CD14-positive monocyte (primary cell): ENCODE measurements at regions not wholly inside any gene's neighbourhood (a gene's known extent, or its start where the extent isn't known, plus 50 kb on each side); places are given as distances from the start of the nearest gene placed in this dataset.

ENCODE experiments used
- DNase-seq, 3 donors: peaks; one replicate each; pipeline ENCODE4 v3.0.0-alpha.2; 2011 to 2022
- H2AFZ ChIP-seq: 2 replicates; pipeline ENCODE4 v1.6.0; 2012; ENCODE audit warnings: mild to moderate bottlenecking, low read depth, low read length, inconsistent platforms; ENCODE audit not compliant: insufficient read depth, poor library complexity, severe bottlenecking
- H3K27ac ChIP-seq, 2 donors: 1 replicate in 1 of 2; 2 replicates in 1 of 2; pipeline ENCODE4 v1.5.1; 2012 to 2013; ENCODE audit warnings: low read length in 2 of 2, control low read depth in 1 of 2, inconsistent platforms in 1 of 2, low read depth in 1 of 2, mild to moderate bottlenecking in 1 of 2
- H3K27me3 ChIP-seq, 2 donors: one replicate each; pipeline versions ENCODE4 v1.6.0 to v1.6.1; 2011 to 2013; ENCODE audit warnings: low read length in 2 of 2; ENCODE audit not compliant: control insufficient read depth in 2 of 2, insufficient read depth in 2 of 2
- H3K36me3 ChIP-seq, 2 donors: replicated peaks in 1 of 2; 1 replicate in 1 of 2; 2 replicates in 1 of 2; pipeline versions ENCODE4 v1.5.1 to v1.6.1; 2012 to 2013; ENCODE audit warnings: low read length in 2 of 2, control low read depth in 1 of 2, inconsistent platforms in 1 of 2, mild to moderate bottlenecking in 1 of 2; ENCODE audit not compliant: insufficient read depth in 2 of 2, control insufficient read depth in 1 of 2
- H3K4me1 ChIP-seq, 2 donors: 1 replicate in 1 of 2; 2 replicates in 1 of 2; pipeline versions ENCODE4 v1.5.1 to v1.6.1; 2012 to 2013; ENCODE audit warnings: low read length in 2 of 2, control low read depth in 1 of 2, inconsistent platforms in 1 of 2, mild to moderate bottlenecking in 1 of 2, moderate library complexity in 1 of 2; ENCODE audit not compliant: insufficient read depth in 2 of 2, control insufficient read depth in 1 of 2
- H3K4me2 ChIP-seq: replicated peaks from 2 replicates; pipeline ENCODE3; 2012; ENCODE audit warnings: low read length, moderate library complexity, mild to moderate bottlenecking; ENCODE audit not compliant: poor library complexity, severe bottlenecking; ENCODE audit errors: extremely low read depth
- H3K4me3 ChIP-seq, 3 experiments: fragments of 200-600 bp in 1 of 3; sonication (generic) in 1 of 3; replicated peaks in 1 of 3; 1 replicate in 2 of 3; 2 replicates in 1 of 3; pipeline ENCODE4 v1.5.1; 2011 to 2013; ENCODE audit warnings: low read length in 3 of 3, mild to moderate bottlenecking in 3 of 3, control low read depth in 2 of 3, low read depth in 2 of 3, inconsistent platforms in 1 of 3, moderate library complexity in 1 of 3
- H3K79me2 ChIP-seq: 2 replicates; pipeline ENCODE4 v1.6.0; 2012; ENCODE audit warnings: mild to moderate bottlenecking, control low read depth, inconsistent platforms, low read length, moderate library complexity; ENCODE audit not compliant: insufficient read depth
- H3K9ac ChIP-seq: 2 replicates; pipeline ENCODE4 v1.6.0; 2017; ENCODE audit warnings: low read length, mild to moderate bottlenecking; ENCODE audit not compliant: insufficient read depth, poor library complexity, severe bottlenecking
- H3K9me3 ChIP-seq, 2 donors: replicated peaks in 1 of 2; 1 replicate in 1 of 2; 2 replicates in 1 of 2; pipeline versions ENCODE4 v1.5.1 to v1.6.1; 2012 to 2013; ENCODE audit warnings: low read length in 2 of 2, control low read depth in 1 of 2; ENCODE audit not compliant: control insufficient read depth in 1 of 2, insufficient read depth in 1 of 2
- H4K20me1 ChIP-seq: 2 replicates; pipeline ENCODE4 v1.6.0; 2012; ENCODE audit warnings: mild to moderate bottlenecking, low read length, control low read depth, moderate library complexity; ENCODE audit not compliant: insufficient read depth
- H3K27ac Mint-ChIP-seq, 7 donors: one replicate each; pipeline ENCODE4 v1.8.0; 2020; ENCODE audit warnings: mild to moderate bottlenecking in 7 of 7, mixed read lengths in 7 of 7, moderate library complexity in 6 of 7, inconsistent platforms in 2 of 7
- H3K27me3 Mint-ChIP-seq, 3 donors: one replicate each; pipeline ENCODE4 v1.8.0; 2021 to 2022; ENCODE audit warnings: low read depth in 3 of 3, mild to moderate bottlenecking in 3 of 3, mixed read lengths in 3 of 3, moderate library complexity in 3 of 3, inconsistent platforms in 1 of 3
- H3K36me3 Mint-ChIP-seq, 2 donors: one replicate each; pipeline ENCODE4 v1.8.0; 2020; ENCODE audit warnings: mixed read lengths in 2 of 2, inconsistent platforms in 1 of 2, mild to moderate bottlenecking in 1 of 2
- H3K4me1 Mint-ChIP-seq: one replicate; pipeline ENCODE4 v1.8.0; 2020; ENCODE audit warnings: mild to moderate bottlenecking, mixed read lengths
- H3K4me3 Mint-ChIP-seq, 2 donors: one replicate each; pipeline ENCODE4 v1.8.0; 2020; ENCODE audit warnings: mild to moderate bottlenecking in 2 of 2, mixed read lengths in 2 of 2, moderate library complexity in 1 of 2
- H3K9me3 Mint-ChIP-seq, 7 donors: one replicate each; pipeline ENCODE4 v1.8.0; 2020 to 2022; ENCODE audit warnings: mixed read lengths in 7 of 7, mild to moderate bottlenecking in 6 of 7, moderate library complexity in 6 of 7, inconsistent platforms in 2 of 7
- WGBS: methylation state at CpG from one replicate; pipeline ENCODE4 v1.1.5; 2013; ENCODE audit warnings: missing lambda C conversion rate; ENCODE audit not compliant: insufficient coverage; 5-methylcytosine and 5-hydroxymethylcytosine counted together
- intact Hi-C, 2 donors: fragments of 100-400 bp; cut with micrococcal nuclease; formaldehyde crosslinking; loops; one replicate each; pipeline versions ENCODE4 v1.15.0 to v1.15.1; 2023
- TF ChIP-seq, protein P1 (sequence below): fragments of 200-600 bp; IDR thresholded peaks from one replicate; pipeline ENCODE4 v1.8.0; 2022; ENCODE audit warnings: antibody characterized with exemption, mild to moderate bottlenecking

- no peak for DNase-seq
- Mint-ChIP-seq H3K27ac (no peak overlapping the region), H3K36me3 (no peaks in the 10 kb centered on the region), H3K4me1 (no peaks in the 10 kb centered on the region), H3K27me3 (no peaks in the 10 kb centered on the region), H3K4me3 (no peak overlapping the region), H3K9me3 (peaks cover 0 to 11% (median 4%) of the 10 kb centered on the region in 7 donors)
- whole genome bisulfite sequencing = 95% methylated on average over 4 of the region's 4 CpGs
- no peak overlapping the region for H3K4me2 ChIP-seq
- H3K4me1 ChIP-seq = no peaks in the 10 kb centered on the region
- H4K20me1 ChIP-seq = no peaks in the 10 kb centered on the region
- H3K9ac ChIP-seq = no peak overlapping the region
- no peaks in the 10 kb centered on the region for H3K79me2 ChIP-seq
- H2AFZ ChIP-seq = no peak overlapping the region
- no peak overlapping the region for H3K4me3 ChIP-seq
- no peaks in the 10 kb centered on the region for H3K36me3 ChIP-seq
- intact Hi-C loops = no loop called here
- peaks cover 4 to 10% of the 10 kb centered on the region in 2 donors for H3K9me3 ChIP-seq
- TF ChIP-seq, protein P1, sequence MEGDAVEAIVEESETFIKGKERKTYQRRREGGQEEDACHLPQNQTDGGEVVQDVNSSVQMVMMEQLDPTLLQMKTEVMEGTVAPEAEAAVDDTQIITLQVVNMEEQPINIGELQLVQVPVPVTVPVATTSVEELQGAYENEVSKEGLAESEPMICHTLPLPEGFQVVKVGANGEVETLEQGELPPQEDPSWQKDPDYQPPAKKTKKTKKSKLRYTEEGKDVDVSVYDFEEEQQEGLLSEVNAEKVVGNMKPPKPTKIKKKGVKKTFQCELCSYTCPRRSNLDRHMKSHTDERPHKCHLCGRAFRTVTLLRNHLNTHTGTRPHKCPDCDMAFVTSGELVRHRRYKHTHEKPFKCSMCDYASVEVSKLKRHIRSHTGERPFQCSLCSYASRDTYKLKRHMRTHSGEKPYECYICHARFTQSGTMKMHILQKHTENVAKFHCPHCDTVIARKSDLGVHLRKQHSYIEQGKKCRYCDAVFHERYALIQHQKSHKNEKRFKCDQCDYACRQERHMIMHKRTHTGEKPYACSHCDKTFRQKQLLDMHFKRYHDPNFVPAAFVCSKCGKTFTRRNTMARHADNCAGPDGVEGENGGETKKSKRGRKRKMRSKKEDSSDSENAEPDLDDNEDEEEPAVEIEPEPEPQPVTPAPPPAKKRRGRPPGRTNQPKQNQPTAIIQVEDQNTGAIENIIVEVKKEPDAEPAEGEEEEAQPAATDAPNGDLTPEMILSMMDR = no peak
- no peak overlapping the region for H3K27ac ChIP-seq
- no peaks in the 10 kb centered on the region for H3K27me3 ChIP-seq
Measured at GRCh38 chr3:81380234-81380633, 381.2 kb downstream of the GBE1 start.

GRCh38 chr3:81378552-81379293, 382.7 kb downstream of the GBE1 start:
- H3K4me1 Mint-ChIP-seq = no peaks in the 10 kb centered on the region
- peaks cover 4 to 10% of the 10 kb centered on the region in 2 donors for H3K9me3 ChIP-seq
- peaks cover 2 to 13% (median 5%) of the 10 kb centered on the region in 7 donors for H3K9me3 Mint-ChIP-seq
- H3K36me3 Mint-ChIP-seq = no peaks in the 10 kb centered on the region
- no peak overlapping the region for H3K4me3 ChIP-seq
- no peak overlapping the region for H3K27ac Mint-ChIP-seq
- no peaks in the 10 kb centered on the region for H3K27me3 ChIP-seq
- H3K4me3 Mint-ChIP-seq = no peak overlapping the region
- no peaks in the 10 kb centered on the region for H4K20me1 ChIP-seq
- H3K4me2 ChIP-seq = no peak overlapping the region
- 75% methylated on average over 2 of the region's 5 CpGs for WGBS
- no peaks in the 10 kb centered on the region for H3K79me2 ChIP-seq
- TF ChIP-seq, protein P1 = no peak
- H3K4me1 ChIP-seq = no peaks in the 10 kb centered on the region
- DNase-seq = no peak
- intact Hi-C loops = no loop called here
- no peak overlapping the region for H2AFZ ChIP-seq
- no peaks in the 10 kb centered on the region for H3K27me3 Mint-ChIP-seq
- H3K27ac ChIP-seq = no peak overlapping the region
- no peak overlapping the region for H3K9ac ChIP-seq
- H3K36me3 ChIP-seq = no peaks in the 10 kb centered on the region
